ENCODE measurements at regions not wholly inside any gene's neighbourhood (a gene's known extent, or its start where the extent isn't known, plus 50 kb on each side); places are given as distances from the start of the nearest gene placed in this dataset.

DNA sequence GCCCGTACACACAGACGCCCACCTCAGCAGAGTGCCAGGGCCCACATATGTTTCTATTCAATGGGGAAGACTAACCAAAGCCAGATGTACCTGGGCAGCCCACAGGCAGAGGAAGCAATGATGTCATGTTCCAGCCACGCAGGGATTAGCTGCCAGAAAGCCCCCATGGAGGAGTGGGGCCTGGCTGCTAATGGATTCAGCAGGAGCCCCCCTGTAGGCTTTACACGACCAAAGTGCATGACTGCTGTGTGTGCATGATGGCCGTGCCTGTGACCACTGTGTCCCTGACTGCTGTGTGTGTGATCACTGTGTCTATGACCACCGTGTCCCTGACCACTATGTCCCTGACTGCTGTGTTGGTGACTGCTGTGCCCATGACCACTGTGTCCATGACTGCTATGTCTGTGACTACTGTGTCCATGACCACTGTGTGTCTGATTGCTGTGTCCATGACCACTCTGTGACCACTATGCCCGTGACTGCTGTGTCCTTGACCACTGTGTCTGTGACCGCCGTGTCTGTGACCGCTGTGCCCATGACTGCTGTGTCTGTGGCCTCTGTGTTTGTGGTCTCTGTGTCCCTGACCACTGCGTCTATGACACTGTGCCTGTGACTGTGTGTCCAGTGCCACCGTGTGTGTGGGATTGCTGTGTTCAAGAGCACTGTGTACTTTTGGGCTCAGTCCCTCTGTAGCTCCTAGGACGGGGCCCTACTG is 409.3 kb downstream of the RPS24 start:
- TF ChIP-seq YY1 (IDR thresholded peaks at IDR 0.05; ENCODE audit: insufficient read depth, insufficient read length) (no peak), ZNF274 (IDR thresholded peaks at IDR 0.05; ENCODE audit: low read depth, low read length) (no peak), SUZ12 (IDR thresholded peaks at IDR 0.05; ENCODE audit: extremely low read depth, insufficient read depth, insufficient read length) (no peak)
